ENCODE measurements at regions not wholly inside any gene's neighbourhood (a gene's known extent, or its start where the extent isn't known, plus 50 kb on each side); places are given as distances from the start of the nearest gene placed in this dataset.

- no TSS peak for BruUV-seq (replicated peaks)
- intact Hi-C loops (cut with micrococcal nuclease; ENCODE audit: unreplicated experiment): no loop called here
- Histone ChIP-seq H4K20me1 (ENCODE audit: insufficient read depth, low read length) (no peaks in the 10 kb centered on the region), H3K36me3 (ENCODE audit: insufficient read depth, low read length) (no peaks in the 10 kb centered on the region), H3K27ac (ENCODE audit: low read depth, low read length, poor library complexity, severe bottlenecking) (no peak overlapping the region), H3K9me2 (ENCODE audit: insufficient read depth, low read length) (no peaks in the 10 kb centered on the region), H3K79me2 (ENCODE audit: insufficient read depth, low read depth, low read length) (no peaks in the 10 kb centered on the region), H3K4me2 (ENCODE audit: low read length) (no peak overlapping the region), H3K4me1 (ENCODE audit: insufficient read depth, low read length, poor library complexity, severe bottlenecking) (no peaks in the 10 kb centered on the region), H3K9me3 (ENCODE audit: low read length) (no peaks in the 10 kb centered on the region), H2AFZ (ENCODE audit: low read length) (no peak overlapping the region), H3K4me3 (ENCODE audit: low read depth, low read length, poor library complexity, severe bottlenecking) (no peak overlapping the region)
- no peak for TF ChIP-seq EZH2phosphoT487 (IDR thresholded peaks at IDR 0.05; ENCODE audit: borderline replicate concordance, low read depth, low read length)
- TF ChIP-seq CTCF (conservative IDR thresholded peaks at IDR 0.05; ENCODE audit: low read length): no peak
- ChIA-PET CTCF (ENCODE audit: unreplicated experiment) (no interaction called here), POLR2A (no interaction called here)
- no peak for DNase-seq (ENCODE audit: low spot score)
These were observed 444.4 kb upstream of the CELF4 start for GRCh38 chr18:38010037-38010436.

GRCh38 chr18:38009320-38009719, 443.7 kb upstream of the CELF4 start:
- TF ChIP-seq EZH2phosphoT487 (IDR thresholded peaks at IDR 0.05; ENCODE audit: borderline replicate concordance, low read depth, low read length): no peak
- TF ChIP-seq CTCF (conservative IDR thresholded peaks at IDR 0.05; ENCODE audit: low read length): no peak
- DNase-seq (ENCODE audit: low spot score): no peak
- Histone ChIP-seq H3K9me2 (ENCODE audit: insufficient read depth, low read length) (no peaks in the 10 kb centered on the region), H2AFZ (ENCODE audit: low read length) (no peak overlapping the region), H3K4me1 (ENCODE audit: insufficient read depth, low read length, poor library complexity, severe bottlenecking) (no peaks in the 10 kb centered on the region), H3K27ac (ENCODE audit: low read depth, low read length, poor library complexity, severe bottlenecking) (no peak overlapping the region), H3K79me2 (ENCODE audit: insufficient read depth, low read depth, low read length) (no peaks in the 10 kb centered on the region), H3K4me3 (ENCODE audit: low read depth, low read length, poor library complexity, severe bottlenecking) (no peak overlapping the region), H3K4me2 (ENCODE audit: low read length) (no peak overlapping the region), H4K20me1 (ENCODE audit: insufficient read depth, low read length) (no peaks in the 10 kb centered on the region), H3K36me3 (ENCODE audit: insufficient read depth, low read length) (no peaks in the 10 kb centered on the region), H3K9me3 (ENCODE audit: low read length) (no peaks in the 10 kb centered on the region)
- intact Hi-C loops (cut with micrococcal nuclease; ENCODE audit: unreplicated experiment): no loop called here
- no TSS peak for BruUV-seq (replicated peaks)
- POLR2A ChIA-PET: no interaction called here
- CTCF ChIA-PET (ENCODE audit: unreplicated experiment): no interaction called here

GRCh38 chr18:38007676-38008330, 442.2 kb upstream of the CELF4 start:
- Histone ChIP-seq H3K9me3 (ENCODE audit: low read length) (no peaks in the 10 kb centered on the region), H3K27ac (ENCODE audit: low read depth, low read length, poor library complexity, severe bottlenecking) (no peak overlapping the region), H3K9me2 (ENCODE audit: insufficient read depth, low read length) (no peaks in the 10 kb centered on the region), H3K36me3 (ENCODE audit: insufficient read depth, low read length) (no peaks in the 10 kb centered on the region), H3K4me2 (ENCODE audit: low read length) (no peak overlapping the region), H3K4me1 (ENCODE audit: insufficient read depth, low read length, poor library complexity, severe bottlenecking) (no peaks in the 10 kb centered on the region), H3K4me3 (ENCODE audit: low read depth, low read length, poor library complexity, severe bottlenecking) (no peak overlapping the region), H3K79me2 (ENCODE audit: insufficient read depth, low read depth, low read length) (no peaks in the 10 kb centered on the region), H4K20me1 (ENCODE audit: insufficient read depth, low read length) (no peaks in the 10 kb centered on the region), H2AFZ (ENCODE audit: low read length) (no peak overlapping the region)
- POLR2A ChIA-PET: interaction anchor here (0.8 kb wide), 1 partner anchor 9 kb away, joined by 3 read pairs; no protein-coding TSS in a partner anchor
- no peak for DNase-seq (ENCODE audit: low spot score)
- intact Hi-C loops (cut with micrococcal nuclease; ENCODE audit: unreplicated experiment): no loop called here
- TF ChIP-seq EZH2phosphoT487 (IDR thresholded peaks at IDR 0.05; ENCODE audit: borderline replicate concordance, low read depth, low read length) (no peak), CTCF (conservative IDR thresholded peaks at IDR 0.05; ENCODE audit: low read length) (no peak)
- BruUV-seq (replicated peaks): no TSS peak
- CTCF ChIA-PET (ENCODE audit: unreplicated experiment): no interaction called here
